ENCODE measurements at regions not wholly inside any gene's neighbourhood (a gene's known extent, or its start where the extent isn't known, plus 50 kb on each side); places are given as distances from the start of the nearest gene placed in this dataset.
A peak's percentile ranks its signal among the peaks of the same experiment; 100 is the strongest.

DNA sequence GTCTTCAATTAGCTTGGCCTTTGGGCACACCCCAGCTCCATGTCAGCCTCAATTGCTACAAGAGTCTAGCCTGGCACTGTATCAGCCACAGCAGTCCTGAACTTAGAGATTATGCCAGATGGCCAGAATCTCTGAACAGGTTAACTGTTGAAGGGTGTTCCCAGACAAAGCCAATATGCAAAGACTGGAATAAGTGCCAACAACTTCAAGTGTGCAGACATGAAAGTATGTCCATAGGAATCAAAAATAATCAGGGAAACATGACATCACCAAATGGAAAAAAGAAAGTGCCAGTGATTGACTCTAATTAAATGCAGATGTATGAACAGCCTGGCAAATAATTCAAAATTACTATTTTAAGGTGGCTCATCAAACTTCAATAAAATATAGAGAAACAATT, 98.5 kb upstream of the DOCK10 start:
- TF ChIP-seq, protein P1, sequence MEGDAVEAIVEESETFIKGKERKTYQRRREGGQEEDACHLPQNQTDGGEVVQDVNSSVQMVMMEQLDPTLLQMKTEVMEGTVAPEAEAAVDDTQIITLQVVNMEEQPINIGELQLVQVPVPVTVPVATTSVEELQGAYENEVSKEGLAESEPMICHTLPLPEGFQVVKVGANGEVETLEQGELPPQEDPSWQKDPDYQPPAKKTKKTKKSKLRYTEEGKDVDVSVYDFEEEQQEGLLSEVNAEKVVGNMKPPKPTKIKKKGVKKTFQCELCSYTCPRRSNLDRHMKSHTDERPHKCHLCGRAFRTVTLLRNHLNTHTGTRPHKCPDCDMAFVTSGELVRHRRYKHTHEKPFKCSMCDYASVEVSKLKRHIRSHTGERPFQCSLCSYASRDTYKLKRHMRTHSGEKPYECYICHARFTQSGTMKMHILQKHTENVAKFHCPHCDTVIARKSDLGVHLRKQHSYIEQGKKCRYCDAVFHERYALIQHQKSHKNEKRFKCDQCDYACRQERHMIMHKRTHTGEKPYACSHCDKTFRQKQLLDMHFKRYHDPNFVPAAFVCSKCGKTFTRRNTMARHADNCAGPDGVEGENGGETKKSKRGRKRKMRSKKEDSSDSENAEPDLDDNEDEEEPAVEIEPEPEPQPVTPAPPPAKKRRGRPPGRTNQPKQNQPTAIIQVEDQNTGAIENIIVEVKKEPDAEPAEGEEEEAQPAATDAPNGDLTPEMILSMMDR (IDR thresholded peaks at IDR 0.05; ENCODE audit: insufficient read depth, low read length), result no peak
- no peak for DNase-seq (ENCODE audit: low read depth)
- no peak overlapping the region for H3K4me3 ChIP-seq (ENCODE audit: low read depth, low read length)

DNA sequence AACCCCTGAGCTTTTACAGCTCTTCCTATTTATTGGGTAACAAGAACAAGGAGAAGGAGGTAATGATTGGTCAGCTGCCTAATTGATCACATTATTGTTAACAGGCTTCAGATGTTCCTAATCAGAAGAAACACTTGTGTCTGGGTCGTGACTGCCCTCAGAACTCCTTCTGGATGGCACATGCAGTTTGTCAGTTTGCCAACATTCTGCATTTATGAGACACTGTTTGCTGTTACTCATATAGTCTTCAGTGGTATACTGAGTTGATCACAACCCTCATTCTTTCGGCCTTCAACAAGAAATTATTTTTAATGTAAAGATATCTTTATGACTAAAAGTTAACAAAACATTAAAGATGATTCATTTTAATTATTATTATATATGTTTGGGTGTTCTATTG, 95.7 kb upstream of the DOCK10 start:
- H3K4me3 ChIP-seq (ENCODE audit: low read depth, low read length), result no peak overlapping the region
- TF ChIP-seq, protein P1 (IDR thresholded peaks at IDR 0.05; ENCODE audit: insufficient read depth, low read length), result no peak
- peak; percentile 8 for DNase-seq (ENCODE audit: low read depth)

DNA sequence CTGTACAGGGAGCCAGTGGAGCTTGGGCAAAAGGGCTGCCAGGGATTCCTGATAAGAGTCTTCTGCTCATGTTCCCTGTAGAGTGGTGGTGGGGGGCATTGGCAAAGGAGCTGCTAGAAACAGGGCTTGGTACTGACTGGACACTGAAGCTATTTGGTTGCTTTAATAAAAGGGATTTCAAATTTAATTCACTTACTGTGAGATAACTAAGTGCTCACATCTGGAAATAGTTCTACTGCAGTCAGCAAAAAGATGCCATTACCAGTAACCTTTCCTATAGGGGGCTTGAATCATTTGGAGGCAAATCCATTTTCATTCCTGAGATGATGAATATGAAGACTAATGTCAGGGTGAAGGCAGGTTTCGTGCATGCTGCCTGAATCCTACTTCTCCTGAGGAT, 94.3 kb upstream of the DOCK10 start:
- no peak for DNase-seq (ENCODE audit: low read depth)
- no peak overlapping the region for H3K4me3 ChIP-seq (ENCODE audit: low read depth, low read length)
- TF ChIP-seq, protein P1 (IDR thresholded peaks at IDR 0.05; ENCODE audit: insufficient read depth, low read length), result no peak

DNA sequence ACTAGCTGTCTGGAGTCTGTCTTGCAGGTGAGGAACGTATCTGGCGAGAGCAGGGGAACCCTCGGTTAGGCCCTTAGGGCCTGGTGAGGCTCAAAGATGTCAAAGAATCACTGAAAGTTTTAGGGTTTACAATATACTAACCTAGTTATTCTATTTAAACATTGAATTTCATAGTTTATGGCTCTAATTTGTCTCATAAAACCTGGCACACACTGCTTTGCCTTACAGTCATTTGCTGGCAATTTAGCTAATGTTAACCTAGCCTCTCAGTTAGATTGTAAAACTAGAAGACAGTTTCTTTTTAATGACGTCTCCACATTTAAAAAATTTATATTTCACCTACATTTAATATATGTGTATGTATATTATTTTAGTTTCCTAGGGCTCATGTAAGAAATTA, 89.6 kb upstream of the DOCK10 start:
- H3K4me3 ChIP-seq (ENCODE audit: low read depth, low read length), result no peak overlapping the region
- TF ChIP-seq, protein P1 (IDR thresholded peaks at IDR 0.05; ENCODE audit: insufficient read depth, low read length), result no peak
- DNase-seq (ENCODE audit: low read depth), result no peak

DNA sequence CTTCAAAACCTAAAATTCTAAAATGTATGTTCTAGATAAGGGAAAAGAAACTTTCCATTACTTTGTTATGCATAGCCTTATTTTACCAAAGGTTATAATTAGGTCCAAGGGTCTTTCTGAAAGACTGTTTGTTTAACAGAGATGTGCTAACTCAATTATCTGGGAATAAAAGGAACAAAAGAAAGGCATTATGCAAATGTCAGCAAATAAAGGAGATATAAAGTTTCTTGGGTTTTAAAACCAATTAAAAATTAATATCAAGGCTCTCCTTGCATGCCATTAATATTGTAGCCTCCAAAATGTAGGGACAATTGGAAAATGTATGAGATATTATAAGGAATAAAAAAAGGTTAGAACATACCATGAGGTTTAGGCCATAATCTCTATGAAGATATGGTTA, 87.8 kb upstream of the DOCK10 start:
- TF ChIP-seq, protein P1 (IDR thresholded peaks at IDR 0.05; ENCODE audit: insufficient read depth, low read length), result no peak
- no peak for DNase-seq (ENCODE audit: low read depth)
- H3K4me3 ChIP-seq (ENCODE audit: low read depth, low read length), result no peak overlapping the region

DNA sequence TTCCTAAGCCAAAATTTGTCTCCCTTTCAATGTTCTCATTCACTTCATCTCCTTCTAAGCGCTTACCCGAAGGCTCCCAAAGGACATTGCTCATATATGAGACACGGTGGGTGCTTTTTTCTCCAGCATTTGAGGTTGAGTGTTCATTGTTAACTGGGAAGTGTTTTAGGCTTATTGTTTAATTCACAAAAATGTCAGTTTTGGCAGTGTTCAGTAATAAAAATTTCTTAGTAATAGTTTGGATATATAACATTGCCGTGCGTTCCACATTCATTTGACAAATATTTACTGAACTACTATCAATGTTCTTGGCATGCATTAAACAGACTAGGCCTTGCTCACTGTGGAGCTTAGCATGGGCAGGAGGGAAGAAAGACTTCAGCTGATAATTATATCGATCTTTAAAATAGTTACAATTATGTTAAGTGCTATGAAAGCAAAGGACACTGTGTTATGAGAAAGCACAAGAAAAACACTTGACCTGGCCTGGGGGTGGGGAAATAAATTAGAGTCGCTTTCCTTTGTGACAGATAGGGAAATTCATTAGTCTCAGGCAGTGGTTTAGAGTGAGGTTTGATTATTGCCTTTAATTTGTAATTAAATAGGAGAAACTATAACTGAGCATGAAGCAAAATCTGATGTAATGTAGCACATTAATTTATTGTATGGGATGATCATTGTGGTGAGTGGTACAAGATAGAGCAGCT, 82.2 kb upstream of the DOCK10 start:
- DNase-seq (ENCODE audit: low read depth), result peak; percentile 55
- TF ChIP-seq, protein P1 (IDR thresholded peaks at IDR 0.05; ENCODE audit: insufficient read depth, low read length), result no peak

More for the DNA sequence above, 82.2 kb upstream of the DOCK10 start:
- H3K4me3 ChIP-seq (ENCODE audit: low read depth, low read length), result no peak overlapping the region

All from fibroblast of the aortic adventitia (primary cell).